GM12892 (cell line): ENCODE measurements at regions not wholly inside any gene's neighbourhood (a gene's known extent, or its start where the extent isn't known, plus 50 kb on each side); places are given as distances from the start of the nearest gene placed in this dataset.

Source experiments
- DNase-seq: peaks from one replicate; pipeline ENCODE4 v3.0.0; 2011; ENCODE audit not compliant: insufficient read length
- FAIRE-seq: peaks from 2 replicates; lab custom pipeline; 2011; peaks lifted over from hg19 to GRCh38; lab: Jason Lieb, UNC
- POLR2A ChIP-seq: IDR thresholded peaks from 2 replicates; pipeline ENCODE4 v1.6.1; 2011; ENCODE audit warnings: low read depth, low read length, control low read depth
- POLR2AphosphoS5 ChIP-seq: IDR thresholded peaks from 2 replicates; pipeline ENCODE4 v1.6.1; 2011; ENCODE audit warnings: low read depth, low read length, control low read depth
- TAF1 ChIP-seq: IDR thresholded peaks from 2 replicates; pipeline ENCODE4 v1.6.1; 2011; ENCODE audit warnings: low read depth, mild to moderate bottlenecking, control low read depth, low read length, borderline replicate concordance

DNA sequence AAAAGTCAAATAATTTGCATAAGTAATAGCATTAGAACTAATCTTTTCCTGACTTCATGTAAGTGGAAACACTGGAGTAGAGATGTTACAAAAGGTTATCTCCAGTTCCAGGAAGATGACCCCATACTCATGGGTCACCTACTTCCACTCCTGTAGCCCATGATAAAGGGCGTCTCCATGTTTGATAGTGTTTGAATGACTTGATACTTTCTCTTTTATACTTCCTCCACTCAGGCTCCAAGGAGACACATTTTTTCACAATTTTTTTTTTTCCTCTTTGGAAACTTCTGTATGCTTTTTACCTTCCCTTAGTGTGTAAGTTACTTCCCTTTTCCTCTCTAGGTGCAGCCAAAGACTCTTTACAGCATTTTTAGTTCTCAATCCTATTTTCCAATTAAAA is 382.1 kb upstream of the B3GALT2 start:
- TF ChIP-seq POLR2AphosphoS5 = no peak
- no peak for TF ChIP-seq POLR2A
- TF ChIP-seq TAF1 = no peak
- DNase-seq (no peak), FAIRE-seq (no peak)

DNA sequence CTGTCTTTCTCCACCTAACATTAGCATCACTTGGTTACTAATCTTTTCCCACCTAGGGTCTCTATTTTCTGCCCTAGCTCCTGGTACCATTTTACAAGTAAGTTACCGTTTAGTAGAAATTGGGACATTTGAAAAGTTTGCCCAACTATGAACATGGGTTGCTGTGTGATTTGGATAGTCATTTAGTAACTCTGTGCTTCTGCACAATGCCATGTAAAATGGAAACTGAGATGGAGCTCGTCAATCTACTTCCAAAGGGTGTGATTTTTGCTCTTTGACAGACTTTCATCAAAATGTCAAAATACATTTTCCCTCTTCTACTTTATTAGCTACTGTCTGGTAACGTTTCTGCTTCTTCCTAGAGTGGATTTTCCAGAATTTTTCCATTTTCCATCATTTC is 381.5 kb upstream of the B3GALT2 start:
- FAIRE-seq = no peak
- DNase-seq = no peak
- TF ChIP-seq POLR2A = no peak
- no peak for TF ChIP-seq TAF1
- no peak for TF ChIP-seq POLR2AphosphoS5

DNA sequence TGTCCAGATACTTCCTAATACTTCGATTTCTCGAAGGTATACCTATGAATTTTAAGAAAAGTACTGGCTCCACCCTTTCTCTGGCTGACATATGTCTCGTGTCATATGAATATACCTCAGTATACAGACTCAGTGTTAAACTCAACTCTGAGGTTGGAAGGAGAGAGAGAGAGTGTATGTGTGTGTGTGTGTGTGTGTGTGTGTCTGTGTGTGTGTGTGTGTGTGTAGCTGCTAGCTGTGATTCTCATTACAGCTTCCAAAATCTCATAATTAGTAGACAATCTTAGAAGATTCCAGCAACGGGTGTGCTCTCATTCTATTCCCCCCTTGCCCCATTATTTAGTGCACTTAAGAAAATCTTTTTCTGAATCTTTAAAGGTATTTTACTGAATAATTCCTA is 380.3 kb upstream of the B3GALT2 start:
- FAIRE-seq = no peak
- no peak for DNase-seq
- no peak for TF ChIP-seq TAF1
- TF ChIP-seq POLR2A = no peak
- no peak for TF ChIP-seq POLR2AphosphoS5

DNA sequence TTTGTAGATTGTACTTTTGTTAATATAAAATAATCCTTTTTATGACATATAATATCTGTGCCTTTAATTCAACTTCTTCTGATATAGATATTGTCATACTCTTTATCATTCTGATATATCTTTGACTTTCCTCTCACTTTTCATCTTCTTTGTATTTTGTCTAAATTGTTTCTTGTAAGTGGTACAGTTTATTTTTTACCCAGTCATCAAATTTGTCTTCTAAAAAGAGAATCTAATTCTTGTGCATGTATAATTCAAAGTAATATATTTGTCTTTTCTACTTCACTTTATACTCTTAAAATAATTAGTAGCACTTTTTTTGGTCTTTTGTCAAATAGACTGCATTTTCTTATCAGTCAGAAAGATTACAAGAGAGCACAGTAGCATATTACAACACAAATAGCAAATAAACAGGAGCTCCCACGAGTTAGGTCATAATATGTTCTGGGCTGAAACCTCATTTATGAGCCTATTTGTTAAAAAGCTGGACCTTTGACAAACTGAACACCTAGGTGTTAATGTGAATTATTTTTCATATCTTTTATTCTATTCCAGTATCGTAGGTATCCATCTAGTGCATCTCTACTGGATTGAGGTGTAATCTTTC is 379.7 kb upstream of the B3GALT2 start:
- no peak for DNase-seq
- no peak for FAIRE-seq
- no peak for TF ChIP-seq POLR2A
- TF ChIP-seq TAF1 = no peak
- no peak for TF ChIP-seq POLR2AphosphoS5

DNA sequence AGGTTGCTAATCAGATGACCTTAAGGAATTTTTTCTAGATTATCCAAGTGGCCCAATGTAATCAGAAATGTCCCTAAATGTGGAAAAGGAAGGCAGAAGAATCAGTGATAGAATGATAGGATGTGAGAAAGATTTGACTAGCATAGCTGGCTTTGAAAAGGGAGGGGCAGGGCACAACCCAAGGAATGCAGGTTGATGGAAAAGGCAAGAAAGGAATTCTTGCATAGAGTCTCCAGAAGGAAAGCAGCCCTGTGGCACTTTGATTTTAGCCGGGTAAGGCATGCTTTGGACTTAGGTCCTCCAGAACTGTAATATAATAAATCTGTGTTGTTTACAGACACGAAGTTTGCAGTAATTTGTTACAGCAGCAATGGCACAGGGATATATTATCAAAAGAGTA is 375.7 kb upstream of the B3GALT2 start:
- TF ChIP-seq TAF1 = no peak
- TF ChIP-seq POLR2AphosphoS5 = no peak
- no peak for TF ChIP-seq POLR2A
- DNase-seq (no peak), FAIRE-seq (no peak)

DNA sequence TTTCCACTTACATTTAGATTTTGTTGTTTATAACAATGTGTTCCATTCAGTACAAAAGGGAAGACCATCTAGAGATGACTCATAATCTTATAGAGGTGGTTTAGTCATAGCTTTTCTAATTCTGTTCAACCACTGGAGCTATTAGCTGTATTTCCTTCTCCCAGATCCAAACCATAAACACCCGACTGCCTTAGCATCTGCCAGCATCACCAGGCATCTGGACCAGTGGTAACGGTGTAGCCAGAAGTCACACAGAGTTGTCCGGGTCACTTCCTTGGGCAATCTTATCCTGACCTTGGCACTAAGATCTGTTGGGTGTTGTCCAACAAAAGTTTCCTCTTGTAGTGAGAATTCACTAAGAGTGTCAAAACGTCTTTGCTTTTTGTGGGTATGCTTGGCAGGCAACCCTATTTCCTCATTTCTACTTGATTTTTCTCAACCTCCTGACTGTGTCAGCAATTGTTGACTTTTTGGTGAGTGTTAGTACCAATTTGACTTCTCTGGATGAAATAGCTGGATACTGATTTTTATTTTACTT is 372.1 kb upstream of the B3GALT2 start:
- TF ChIP-seq POLR2AphosphoS5 (no peak), TAF1 (no peak), POLR2A (no peak)
- DNase-seq (no peak), FAIRE-seq (no peak)

DNA sequence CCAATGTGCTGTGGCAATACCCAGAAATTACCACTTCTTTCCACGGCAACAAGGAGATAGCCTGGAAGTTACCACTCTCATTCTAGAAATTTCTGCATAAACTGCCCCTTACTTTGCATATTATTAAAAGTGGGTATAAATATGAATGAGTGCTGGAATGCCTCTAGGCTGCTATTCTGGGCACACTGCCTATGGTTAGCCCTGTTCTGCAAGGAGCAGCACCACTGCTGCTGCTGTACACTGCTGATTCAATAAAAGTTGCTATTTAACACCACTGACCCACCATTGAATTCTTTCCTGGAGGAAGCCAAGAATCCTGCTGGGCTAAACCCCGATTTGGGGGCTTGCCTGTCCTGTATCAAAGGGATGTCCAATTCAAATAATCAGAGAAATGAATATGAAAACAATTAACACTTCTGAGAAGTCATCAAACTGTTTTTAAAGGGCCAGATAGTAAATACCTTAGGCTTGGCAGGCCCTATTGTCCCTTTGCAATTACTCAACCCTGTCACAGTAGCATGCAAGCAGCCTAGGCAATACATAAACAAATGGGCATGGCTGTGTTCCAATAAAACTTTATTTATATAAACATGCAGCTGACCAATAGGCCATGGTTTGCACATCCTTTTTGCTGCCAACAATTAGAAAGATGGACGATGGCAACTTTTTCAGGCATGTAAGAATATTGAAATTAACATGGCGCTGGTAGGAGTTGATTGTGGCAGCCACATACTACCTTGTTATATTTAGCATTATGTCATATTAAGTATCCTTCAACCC is 369.4 kb upstream of the B3GALT2 start:
- FAIRE-seq = no peak
- DNase-seq = no peak
- TF ChIP-seq TAF1 (no peak), POLR2A (no peak), POLR2AphosphoS5 (no peak)

DNA sequence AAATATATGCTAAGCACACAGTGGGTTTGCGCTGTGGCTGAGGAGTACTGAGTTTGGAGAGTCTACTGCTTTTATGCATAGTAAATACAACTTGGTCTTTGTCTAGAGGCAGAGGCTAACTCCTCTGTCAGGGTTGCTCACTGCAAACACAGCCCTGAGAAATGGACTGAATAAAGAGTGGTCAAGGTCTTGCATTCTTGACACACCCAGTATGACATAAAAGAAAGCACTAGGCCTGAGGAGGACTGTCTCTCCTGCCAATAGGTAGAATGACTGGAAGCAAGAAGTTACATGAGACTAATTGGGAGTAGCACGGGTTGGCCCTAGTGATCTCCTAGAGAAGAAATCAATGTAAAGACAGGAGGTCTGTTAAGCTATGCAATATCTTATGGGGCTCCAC is 367.2 kb upstream of the B3GALT2 start:
- FAIRE-seq (no peak), DNase-seq (no peak)
- no peak for TF ChIP-seq POLR2AphosphoS5
- TF ChIP-seq POLR2A = no peak
- TF ChIP-seq TAF1 = no peak

DNA sequence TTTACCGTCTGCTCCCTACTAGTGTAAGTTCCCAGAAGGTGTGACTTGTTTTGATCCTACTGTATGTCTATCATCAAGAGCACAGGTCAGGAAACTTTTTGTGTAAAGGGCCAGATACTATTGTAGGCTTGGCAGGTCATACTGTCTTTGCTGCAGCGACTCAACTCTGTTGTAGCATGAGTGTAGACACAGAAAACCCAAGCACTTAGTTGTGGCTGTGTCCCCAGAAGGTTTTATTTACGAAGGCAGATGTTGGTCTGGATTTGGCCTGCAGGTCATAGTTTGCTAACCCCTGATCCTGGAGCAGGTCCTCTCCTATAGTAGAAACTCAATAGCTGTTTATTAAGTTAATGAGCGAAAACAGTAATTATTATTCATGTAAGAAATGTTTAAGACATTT is 365.9 kb upstream of the B3GALT2 start:
- FAIRE-seq = no peak
- no peak for DNase-seq
- TF ChIP-seq POLR2A (no peak), POLR2AphosphoS5 (no peak), TAF1 (no peak)

DNA sequence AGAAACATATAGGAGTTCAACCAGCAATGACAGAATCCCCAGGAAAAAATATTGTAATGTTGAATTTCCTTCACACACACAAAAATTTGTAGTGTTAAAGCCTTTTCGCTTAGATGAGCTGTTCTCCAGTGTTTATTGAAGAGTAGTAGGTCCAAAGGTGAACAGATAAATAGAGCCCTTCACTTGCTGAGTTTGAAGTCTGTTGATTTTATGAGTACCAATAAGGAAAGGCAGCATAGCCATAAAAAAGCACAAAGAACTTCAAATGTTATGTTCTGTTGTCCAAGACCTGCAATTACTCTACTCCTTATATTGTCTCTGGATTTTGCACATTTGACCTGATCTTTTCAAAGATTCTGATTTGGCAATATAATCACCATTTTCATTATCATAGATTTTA is 362.7 kb upstream of the B3GALT2 start:
- DNase-seq = no peak
- FAIRE-seq = no peak
- TF ChIP-seq POLR2AphosphoS5 (no peak), POLR2A (no peak), TAF1 (no peak)

DNA sequence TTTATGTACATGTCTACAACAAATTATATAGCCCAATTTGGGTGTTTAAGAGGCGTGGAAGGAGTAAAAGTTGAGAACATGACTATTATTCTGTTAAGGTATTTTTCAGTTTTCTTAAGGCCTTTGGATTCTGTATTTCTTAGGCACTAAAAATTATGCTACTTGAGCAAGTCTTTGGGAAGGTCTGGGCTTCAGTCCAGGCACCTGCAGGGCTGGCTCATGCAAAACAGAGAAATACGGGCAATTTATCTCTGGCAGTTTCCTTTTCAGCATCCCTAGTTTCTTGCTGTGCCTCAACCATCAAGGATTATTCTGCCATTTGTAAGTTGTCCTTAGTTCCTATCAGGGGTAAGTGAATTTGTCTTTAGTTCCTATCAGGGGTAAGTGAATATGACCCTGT is 358.8 kb upstream of the B3GALT2 start:
- DNase-seq (no peak), FAIRE-seq (no peak)
- TF ChIP-seq POLR2AphosphoS5 = no peak
- no peak for TF ChIP-seq POLR2A
- TF ChIP-seq TAF1 = no peak

DNA sequence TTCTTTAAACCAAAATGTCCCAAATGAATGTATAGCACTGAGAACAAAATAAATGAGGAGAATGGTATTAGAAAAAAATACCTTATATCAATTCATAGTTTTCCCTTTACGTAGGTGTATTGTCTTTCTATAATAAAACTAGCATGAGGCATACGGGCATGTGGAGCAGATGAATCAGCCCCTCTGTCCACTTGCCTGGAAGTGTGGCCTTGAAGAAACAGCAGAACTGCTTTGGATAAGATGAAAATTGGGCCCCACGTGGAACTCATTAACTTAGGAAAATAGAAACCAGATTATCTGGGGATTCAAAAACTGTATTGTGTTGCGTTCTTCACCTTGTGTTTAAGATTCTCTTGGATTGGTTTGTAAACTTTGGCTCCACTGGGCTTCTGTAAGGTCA is 356.8 kb upstream of the B3GALT2 start:
- FAIRE-seq (no peak), DNase-seq (no peak)
- TF ChIP-seq POLR2AphosphoS5 = no peak
- TF ChIP-seq TAF1 = no peak
- TF ChIP-seq POLR2A = no peak

DNA sequence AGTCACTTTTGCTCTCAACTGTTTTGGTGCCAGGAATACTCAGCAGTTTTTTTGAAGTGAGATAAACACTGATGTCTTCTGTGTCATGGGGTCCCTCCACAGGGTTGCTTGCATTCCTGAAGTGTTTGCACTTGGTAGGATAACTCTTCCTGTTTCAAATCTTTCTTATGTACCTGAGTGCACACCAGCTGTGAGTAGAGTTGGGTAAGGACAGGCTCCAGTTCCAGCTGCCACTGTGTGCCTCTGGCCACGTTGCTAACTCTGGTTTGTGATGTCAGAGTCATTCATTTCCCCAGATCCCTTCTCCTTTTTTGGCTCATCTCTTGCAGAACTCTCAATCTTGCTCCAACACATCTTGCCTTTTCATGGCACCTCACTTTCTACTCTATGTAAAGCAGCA is 356.3 kb upstream of the B3GALT2 start:
- no peak for FAIRE-seq
- DNase-seq = no peak
- TF ChIP-seq POLR2A = no peak
- TF ChIP-seq TAF1 = no peak
- TF ChIP-seq POLR2AphosphoS5 = no peak
